MCF 10A (cell line): ENCODE measurements at regions not wholly inside any gene's neighbourhood (a gene's known extent, or its start where the extent isn't known, plus 50 kb on each side); places are given as distances from the start of the nearest gene placed in this dataset.

Experiments
- BruUV-seq: library from RNA; stranded (reverse); fragments of 400-500 nt; replicated peaks from 2 replicates; lab custom pipeline; 2021; lab: Mats Ljungman, UMichigan
- CTCF ChIA-PET: fragments of 300-600 bp; sonication (Branson Sonifier 250); formaldehyde crosslinking; extraction: SDS; loops from one replicate; lab custom pipeline; 2021; ENCODE audit warnings: antibody characterized with exemption, inconsistent platforms; lab: Yijun Ruan, JAX
- POLR2A ChIA-PET: fragments of 300-600, 350-650 bp; sonication (Branson Sonifier 250); formaldehyde crosslinking; extraction: SDS; loops from one replicate; lab custom pipeline; 2020; ENCODE audit warnings: antibody characterized with exemption, inconsistent platforms; lab: Yijun Ruan, JAX
- DNase-seq: peaks from one replicate; pipeline ENCODE4 v3.0.0-alpha.2; 2018; ENCODE audit not compliant: unreplicated experiment
- H3K27ac Mint-ChIP-seq: one replicate; pipeline ENCODE4 v1.8.0; 2022; ENCODE audit warnings: mild to moderate bottlenecking, low read depth, mixed read lengths; ENCODE audit not compliant: unreplicated experiment
- H3K27me3 Mint-ChIP-seq: one replicate; pipeline ENCODE4 v1.8.0; 2022; ENCODE audit warnings: mixed read lengths; ENCODE audit not compliant: insufficient read depth, unreplicated experiment
- H3K36me3 Mint-ChIP-seq: one replicate; pipeline ENCODE4 v1.8.0; 2022; ENCODE audit warnings: mild to moderate bottlenecking, moderate library complexity, mixed read lengths; ENCODE audit not compliant: insufficient read depth, unreplicated experiment
- H3K4me1 Mint-ChIP-seq: one replicate; pipeline ENCODE4 v1.8.0; 2022; ENCODE audit warnings: mixed read lengths; ENCODE audit not compliant: insufficient read depth, unreplicated experiment
- H3K4me3 Mint-ChIP-seq: one replicate; pipeline ENCODE4 v1.8.0; 2022; ENCODE audit warnings: mild to moderate bottlenecking, moderate library complexity, mixed read lengths; ENCODE audit not compliant: unreplicated experiment
- H3K9me3 Mint-ChIP-seq: one replicate; pipeline ENCODE4 v1.8.0; 2022; ENCODE audit warnings: mixed read lengths; ENCODE audit not compliant: unreplicated experiment
- intact Hi-C: fragments of 100-400 bp; cut with micrococcal nuclease; formaldehyde crosslinking; loops from 2 replicates; pipeline ENCODE4 v1.14.1; 2022
- TF ChIP-seq, protein P1 (sequence below): fragments of 200-600 bp; IDR thresholded peaks from one replicate; pipeline ENCODE4 v1.8.0; 2022; ENCODE audit warnings: antibody characterized with exemption, mild to moderate bottlenecking; ENCODE audit not compliant: unreplicated experiment

DNA sequence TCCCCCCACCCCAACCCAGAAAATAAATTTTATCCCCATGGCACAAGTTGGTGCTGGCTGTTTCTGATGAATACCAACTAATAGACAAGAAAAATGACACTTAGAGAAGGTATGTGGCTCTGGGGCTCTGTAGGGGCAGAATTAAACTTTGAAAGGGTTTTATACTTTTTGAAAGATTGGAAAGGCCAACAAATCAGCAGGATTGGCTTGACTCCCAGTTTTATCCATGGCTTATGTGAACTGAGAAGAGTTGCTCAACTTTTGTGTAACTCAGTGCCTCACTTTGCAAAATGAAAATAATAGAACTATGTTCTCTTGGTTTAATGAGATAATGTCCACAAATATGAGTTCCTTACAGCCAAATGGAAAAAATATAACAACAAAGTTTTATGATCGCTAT is 288.9 kb upstream of the KIF2A start:
- intact Hi-C loops: no loop called here

DNA sequence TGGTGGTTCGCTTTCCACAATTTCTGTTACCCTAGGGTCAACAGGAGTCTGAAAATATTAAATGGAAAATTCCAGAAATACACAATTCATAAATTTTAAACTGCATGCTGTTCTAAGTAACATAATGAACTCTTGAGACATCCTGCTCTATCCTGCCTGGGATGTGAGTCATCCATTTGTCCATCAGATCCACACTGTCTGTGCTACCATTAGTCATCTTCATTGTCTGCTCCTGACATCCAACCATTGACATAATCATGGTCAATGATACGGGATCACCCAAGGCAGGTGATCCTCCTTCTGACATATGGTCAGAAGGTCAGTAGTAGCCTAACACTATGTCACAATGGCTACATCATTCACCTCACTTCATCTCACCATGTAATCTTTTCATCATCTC is 276.7 kb upstream of the KIF2A start:
- Mint-ChIP-seq H3K4me1 (peaks cover 10% of the 10 kb centered on the region), H3K4me3 (no peak overlapping the region), H3K27me3 (no peaks in the 10 kb centered on the region), H3K36me3 (peaks cover 14% of the 10 kb centered on the region), H3K9me3 (no peaks in the 10 kb centered on the region), H3K27ac (no peak overlapping the region)
- BruUV-seq: no TSS peak
- POLR2A ChIA-PET: no interaction called here
- peak; percentile 85 for DNase-seq
- intact Hi-C loops: no loop called here
- TF ChIP-seq, protein P1, sequence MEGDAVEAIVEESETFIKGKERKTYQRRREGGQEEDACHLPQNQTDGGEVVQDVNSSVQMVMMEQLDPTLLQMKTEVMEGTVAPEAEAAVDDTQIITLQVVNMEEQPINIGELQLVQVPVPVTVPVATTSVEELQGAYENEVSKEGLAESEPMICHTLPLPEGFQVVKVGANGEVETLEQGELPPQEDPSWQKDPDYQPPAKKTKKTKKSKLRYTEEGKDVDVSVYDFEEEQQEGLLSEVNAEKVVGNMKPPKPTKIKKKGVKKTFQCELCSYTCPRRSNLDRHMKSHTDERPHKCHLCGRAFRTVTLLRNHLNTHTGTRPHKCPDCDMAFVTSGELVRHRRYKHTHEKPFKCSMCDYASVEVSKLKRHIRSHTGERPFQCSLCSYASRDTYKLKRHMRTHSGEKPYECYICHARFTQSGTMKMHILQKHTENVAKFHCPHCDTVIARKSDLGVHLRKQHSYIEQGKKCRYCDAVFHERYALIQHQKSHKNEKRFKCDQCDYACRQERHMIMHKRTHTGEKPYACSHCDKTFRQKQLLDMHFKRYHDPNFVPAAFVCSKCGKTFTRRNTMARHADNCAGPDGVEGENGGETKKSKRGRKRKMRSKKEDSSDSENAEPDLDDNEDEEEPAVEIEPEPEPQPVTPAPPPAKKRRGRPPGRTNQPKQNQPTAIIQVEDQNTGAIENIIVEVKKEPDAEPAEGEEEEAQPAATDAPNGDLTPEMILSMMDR: no peak
- CTCF ChIA-PET: no interaction called here

More for the DNA sequence above, 288.9 kb upstream of the KIF2A start:
- no peaks in the 10 kb centered on the region for H3K36me3 Mint-ChIP-seq
- ChIA-PET POLR2A (no interaction called here), CTCF (interaction anchor here (0.7 kb wide), 1 partner anchor 543 kb away, joined by 3 read pairs; no protein-coding TSS in a partner anchor)
- TF ChIP-seq, protein P1: no peak
- DNase-seq: peak; percentile 53
- BruUV-seq: no TSS peak
- H3K4me3 Mint-ChIP-seq: no peak overlapping the region
- no peaks in the 10 kb centered on the region for H3K9me3 Mint-ChIP-seq
- H3K27me3 Mint-ChIP-seq: no peaks in the 10 kb centered on the region
- H3K27ac Mint-ChIP-seq: no peak overlapping the region
- H3K4me1 Mint-ChIP-seq: peaks cover 13% of the 10 kb centered on the region

DNA sequence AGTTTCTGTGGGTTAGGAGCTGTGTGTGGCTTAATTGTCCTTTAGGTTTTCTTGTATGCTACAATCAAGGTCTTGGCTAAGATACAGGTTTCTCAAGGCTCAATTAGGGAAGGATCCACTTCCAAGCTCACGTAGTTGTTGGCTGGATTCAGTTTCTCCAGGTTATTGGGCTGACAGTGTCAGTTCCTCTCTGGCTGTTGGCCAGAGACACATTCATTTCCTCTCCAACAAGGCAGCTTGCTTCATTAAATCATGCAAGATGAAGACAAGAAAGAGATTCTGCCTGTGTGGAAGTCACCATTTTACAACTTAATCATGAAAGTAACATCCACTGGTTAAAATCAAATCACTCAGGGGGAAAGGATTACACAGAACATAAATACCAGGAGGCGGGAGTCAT is 275.7 kb upstream of the KIF2A start:
- CTCF ChIA-PET: interaction anchor here (0.6 to 0.8 kb wide), 3 partner anchors 92 to 646 kb away, joined by 3 to 4 read pairs (median 3); no protein-coding TSS in a partner anchor
- Mint-ChIP-seq H3K4me3 (no peak overlapping the region), H3K36me3 (peaks cover 17% of the 10 kb centered on the region), H3K9me3 (no peaks in the 10 kb centered on the region), H3K27ac (no peak overlapping the region), H3K27me3 (no peaks in the 10 kb centered on the region), H3K4me1 (peaks cover 10% of the 10 kb centered on the region)
- no TSS peak for BruUV-seq
- TF ChIP-seq, protein P1: no peak
- POLR2A ChIA-PET: no interaction called here
- peak; percentile 33 for DNase-seq
- intact Hi-C loops: no loop called here

DNA sequence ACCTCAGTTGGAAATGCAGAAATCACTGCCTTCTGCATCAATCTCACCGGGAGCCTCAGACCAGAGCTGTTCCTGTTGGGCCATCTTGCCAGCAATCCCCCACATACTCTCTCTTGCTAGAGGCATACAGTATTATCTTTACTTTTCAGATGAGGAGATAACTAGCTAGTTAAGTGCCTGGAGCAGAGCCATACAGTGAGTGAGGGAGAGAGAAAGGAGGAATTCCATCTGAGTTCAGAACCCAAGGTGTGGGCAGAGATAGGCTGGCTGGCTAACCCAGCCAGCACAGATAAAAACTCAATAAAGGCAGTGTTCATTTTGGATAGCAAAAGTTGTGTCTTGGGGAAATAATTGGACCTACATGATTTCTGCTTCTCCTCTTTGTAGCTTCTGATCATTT is 268.0 kb upstream of the KIF2A start:
- intact Hi-C loops: no loop called here
- Mint-ChIP-seq H3K4me1 (no peaks in the 10 kb centered on the region), H3K36me3 (peaks cover 15% of the 10 kb centered on the region), H3K27ac (no peak overlapping the region), H3K9me3 (peaks cover 7% of the 10 kb centered on the region), H3K27me3 (no peaks in the 10 kb centered on the region), H3K4me3 (no peak overlapping the region)
- TF ChIP-seq, protein P1: no peak
- no TSS peak for BruUV-seq
- ChIA-PET CTCF (interaction anchor here (1.3 kb wide), 1 partner anchor 37 kb away, joined by 3 read pairs; no protein-coding TSS in a partner anchor), POLR2A (interaction anchor here (0.7 kb wide), 1 partner anchor 10 kb away, joined by 3 read pairs; no protein-coding TSS in a partner anchor)
- no peak for DNase-seq
